Hematopoietic multipotent progenitor cell treated with erythropoietin and hydrocortisone succinate and interleukin-3 and kit ligand, for 8 days (in vitro differentiated cells): ENCODE measurements at regions not wholly inside any gene's neighbourhood (a gene's known extent, or its start where the extent isn't known, plus 50 kb on each side); places are given as distances from the start of the nearest gene placed in this dataset.
"Not testable (repeated sequence)": the region's sequence is repeated elsewhere in the genome, so short reads cannot be mapped to it uniquely, and the experiment has no call there.

Experiments
- DNase-seq: peaks from one replicate; pipeline ENCODE4 v3.0.0-alpha.2; 2015

- DNase-seq, result no peak
Observed at GRCh38 chr5:27821681-27822080, 783.3 kb upstream of the CDH9 start.

GRCh38 chr5:27818888-27819287, 780.5 kb upstream of the CDH9 start:
- no peak for DNase-seq

DNA sequence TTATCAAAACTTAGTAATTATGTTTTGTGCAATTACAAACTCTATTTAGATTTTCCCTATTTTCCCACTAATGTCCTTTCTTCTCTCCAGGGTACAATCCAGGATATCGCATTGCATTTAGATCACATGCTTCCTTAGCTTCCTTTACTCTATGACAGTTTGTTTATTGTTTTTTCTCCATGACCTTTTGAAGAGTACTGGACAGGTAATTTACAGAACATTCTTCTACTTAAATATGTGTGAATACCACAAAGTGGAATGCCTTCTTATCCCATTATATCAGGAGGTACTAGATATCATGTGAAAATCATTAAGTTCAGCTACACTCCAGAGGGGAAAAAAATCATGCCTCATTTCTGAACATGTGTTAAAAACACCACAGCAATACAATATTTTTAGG, 776.6 kb upstream of the CDH9 start:
- DNase-seq, result no peak

- no peak for DNase-seq
Observed at GRCh38 chr5:27814286-27814685, 775.9 kb upstream of the CDH9 start.

DNA sequence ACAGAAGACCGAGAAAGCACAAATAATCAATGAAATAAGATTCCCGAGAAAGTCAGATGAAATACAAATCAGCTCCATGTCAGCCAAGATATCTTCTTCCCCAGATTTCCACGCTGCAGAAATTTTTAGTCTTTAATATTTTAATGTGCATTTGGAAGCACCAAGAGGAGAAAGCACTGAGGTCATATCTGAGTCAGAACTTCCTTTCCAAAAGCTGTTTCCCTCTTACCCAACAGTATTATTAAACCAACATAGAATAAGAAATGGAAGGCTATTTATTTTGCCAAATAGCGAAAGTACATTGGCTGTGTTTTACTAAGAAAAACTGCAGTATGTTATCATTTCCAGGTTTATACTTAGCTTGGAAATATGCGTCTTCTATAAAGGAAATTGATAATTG, 772.1 kb upstream of the CDH9 start:
- DNase-seq, result no peak

DNA sequence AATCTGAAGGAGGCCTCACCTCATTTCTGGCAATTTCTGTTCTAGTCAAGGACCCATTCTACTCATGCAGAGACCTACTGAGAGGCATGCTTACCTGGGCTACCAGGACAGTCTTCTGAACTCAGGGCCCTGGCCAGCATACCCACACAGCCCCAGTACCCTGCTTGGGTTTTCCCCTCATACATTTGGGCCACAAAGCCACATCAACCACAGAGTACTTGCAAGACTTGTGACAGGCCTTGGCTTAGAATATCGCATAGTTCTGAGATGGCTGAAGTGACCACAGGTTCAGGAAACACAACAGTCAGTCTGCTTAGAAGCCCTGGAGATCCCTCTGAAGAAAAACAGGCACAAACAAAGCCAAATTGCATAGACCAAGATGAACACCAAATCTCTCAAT, 758.8 kb upstream of the CDH9 start:
- no peak for DNase-seq

DNA sequence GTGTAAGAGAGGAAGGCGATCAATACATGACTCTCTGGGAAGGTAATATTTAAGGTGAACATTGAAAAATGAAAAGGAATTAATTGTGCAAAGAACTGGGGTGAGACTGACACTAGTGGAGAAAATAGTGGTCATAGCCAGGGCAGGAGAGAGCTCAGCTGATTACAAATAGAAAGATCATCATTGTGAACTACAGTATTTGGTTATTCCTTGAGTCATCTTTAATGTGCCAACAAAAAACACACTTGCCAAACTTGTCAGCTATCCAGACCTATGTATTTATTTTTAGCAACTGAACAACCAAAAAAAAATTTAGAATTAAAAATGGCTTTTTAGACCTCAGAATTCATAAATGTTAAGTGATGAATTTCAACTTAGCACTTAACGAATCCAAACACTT, 749.8 kb upstream of the CDH9 start:
- no peak for DNase-seq

GRCh38 chr5:27784317-27784716, 745.9 kb upstream of the CDH9 start:
- DNase-seq, result no peak

- DNase-seq, result no peak
Observed at GRCh38 chr5:27778121-27778520, 739.7 kb upstream of the CDH9 start.

- no peak for DNase-seq
Observed at GRCh38 chr5:27773636-27774035, 735.2 kb upstream of the CDH9 start.

GRCh38 chr5:27773166-27773565, 734.8 kb upstream of the CDH9 start:
- DNase-seq, result no peak

DNA sequence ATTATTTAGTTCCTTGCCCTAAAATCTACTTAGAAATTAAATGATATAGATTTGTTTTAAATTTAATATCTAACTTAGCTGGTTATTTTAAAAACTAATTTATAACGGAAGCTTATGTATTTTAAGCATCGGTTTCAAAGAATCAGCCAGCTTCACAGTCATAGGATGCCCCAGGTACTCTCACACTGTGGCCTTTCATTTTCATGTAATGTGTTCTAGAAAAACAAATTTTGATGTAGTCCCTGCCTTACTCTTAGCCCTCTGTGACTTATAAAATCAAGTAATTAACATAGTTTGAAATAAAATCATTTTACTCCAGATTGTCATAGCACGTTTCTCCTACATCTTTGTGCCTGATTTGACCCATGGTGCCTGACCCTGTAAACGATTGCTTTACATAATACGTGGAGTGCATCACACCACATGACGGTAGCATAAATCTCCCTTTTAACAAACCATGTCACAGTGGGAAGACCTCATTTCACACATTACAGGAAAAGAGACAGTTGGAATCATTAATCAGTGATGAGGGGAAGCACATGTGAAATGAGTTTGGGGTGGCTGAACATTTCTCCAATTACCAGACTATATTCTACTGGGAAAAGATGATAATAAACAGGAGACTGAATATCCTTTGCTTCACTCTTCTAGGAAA, 731.5 kb upstream of the CDH9 start:
- DNase-seq, result no peak

DNA sequence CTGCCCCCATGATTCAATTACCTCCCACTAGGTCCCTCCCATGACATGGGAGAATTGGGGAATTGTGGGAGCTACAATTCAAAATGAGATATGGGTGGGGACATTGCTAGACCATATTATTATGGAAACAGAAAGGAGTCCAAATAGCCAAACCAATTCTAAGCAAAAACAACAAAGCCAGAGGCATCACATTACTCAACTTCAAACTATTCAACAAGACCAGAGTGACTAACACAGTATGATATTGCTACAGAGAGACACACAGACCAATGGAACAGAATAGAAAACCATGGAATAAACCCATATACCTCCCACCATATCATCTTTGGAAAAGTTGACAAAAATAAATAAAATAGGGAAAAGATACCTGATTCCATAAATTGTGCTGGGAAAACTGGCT, 710.5 kb upstream of the CDH9 start:
- no peak for DNase-seq

DNA sequence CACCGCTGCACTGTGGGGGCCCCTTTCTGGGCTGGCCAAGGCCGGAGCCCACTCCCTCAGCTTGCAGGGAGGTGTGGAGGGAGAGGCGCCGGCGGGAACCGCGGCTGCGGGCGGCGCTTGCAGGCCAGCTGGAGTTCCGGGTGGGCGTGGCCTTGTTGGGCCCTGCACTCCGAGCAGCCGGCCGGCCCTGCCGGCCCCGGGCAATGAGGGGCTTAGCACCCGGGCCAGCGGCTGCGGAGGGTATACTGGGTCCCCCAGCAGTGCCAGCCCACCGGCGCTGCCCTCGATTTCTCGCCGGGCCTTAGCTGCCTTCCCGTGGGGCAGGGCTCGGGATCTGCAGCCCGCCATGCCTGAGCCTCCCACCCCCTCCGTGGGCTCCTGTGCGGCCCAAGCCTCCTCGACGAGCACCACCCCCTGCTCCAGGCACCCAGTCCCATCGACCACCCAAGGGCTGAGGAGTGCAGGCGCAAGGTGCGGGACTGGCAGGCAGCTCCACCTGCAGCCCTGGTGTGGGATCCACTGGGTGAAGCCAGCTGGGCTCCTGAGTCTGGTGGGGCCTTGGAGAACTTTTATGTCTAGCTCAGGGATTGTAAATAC, 705.1 kb upstream of the CDH9 start:
- DNase-seq, result not testable (repeated sequence)

DNA sequence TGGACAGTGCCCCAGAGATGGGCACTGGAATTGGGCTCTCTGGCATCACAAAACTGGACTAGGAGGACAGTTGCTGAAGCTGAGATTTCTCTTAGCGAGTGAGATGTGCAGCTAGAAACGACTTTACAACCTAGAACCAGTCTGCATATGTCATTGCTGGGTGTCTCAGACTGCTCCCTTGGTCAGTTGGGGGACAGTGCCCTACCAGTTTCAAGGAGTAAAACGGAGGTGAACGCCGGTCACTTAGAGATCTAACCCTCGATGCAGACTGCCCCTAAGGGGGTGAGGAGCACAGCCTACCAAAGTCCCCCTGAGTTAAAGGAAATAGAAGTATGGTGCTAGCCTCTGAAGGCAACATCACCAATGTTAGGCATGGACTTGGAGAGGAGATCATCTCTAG, 704.4 kb upstream of the CDH9 start:
- no peak for DNase-seq

DNA sequence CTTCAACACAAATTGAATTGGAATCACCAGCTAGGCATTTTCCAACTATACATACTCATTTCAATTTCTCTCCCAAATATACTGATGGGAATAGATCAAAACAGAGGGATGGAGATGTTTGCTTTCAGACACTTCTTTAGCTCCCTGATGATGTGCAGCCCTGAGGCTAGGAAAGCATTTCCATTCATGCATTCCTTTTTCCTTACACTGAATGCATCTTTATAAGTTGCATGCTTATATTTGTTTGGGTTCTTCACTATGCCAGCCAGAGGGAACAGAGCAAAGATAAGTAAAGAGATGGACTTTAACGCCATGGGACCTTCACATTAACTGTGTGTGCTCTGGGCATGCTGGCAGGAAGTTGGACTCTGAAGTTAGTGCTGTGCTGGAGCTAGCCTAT, 696.5 kb upstream of the CDH9 start:
- DNase-seq, result no peak

DNA sequence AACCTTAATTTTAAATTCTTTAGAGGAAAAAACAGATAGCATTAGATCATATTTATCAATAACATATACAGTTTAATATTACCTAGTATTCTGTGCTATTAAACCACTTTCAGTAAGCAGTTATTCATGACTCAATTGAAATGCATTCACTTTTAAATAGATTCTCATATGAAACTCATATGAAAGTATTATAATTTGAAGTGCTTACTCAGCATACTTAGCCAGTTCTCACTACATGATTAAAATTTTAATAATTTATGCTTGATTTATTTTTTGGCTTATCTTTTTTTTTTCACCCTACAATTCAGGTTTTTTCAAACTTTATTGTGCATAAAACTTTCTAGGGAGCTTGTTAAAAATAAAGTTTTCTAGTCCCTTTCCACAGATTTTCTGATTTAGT, 694.9 kb upstream of the CDH9 start:
- no peak for DNase-seq

GRCh38 chr5:27727254-27727653, 688.9 kb upstream of the CDH9 start:
- DNase-seq, result no peak

GRCh38 chr5:27722337-27722736, 684.0 kb upstream of the CDH9 start:
- DNase-seq, result no peak

DNA sequence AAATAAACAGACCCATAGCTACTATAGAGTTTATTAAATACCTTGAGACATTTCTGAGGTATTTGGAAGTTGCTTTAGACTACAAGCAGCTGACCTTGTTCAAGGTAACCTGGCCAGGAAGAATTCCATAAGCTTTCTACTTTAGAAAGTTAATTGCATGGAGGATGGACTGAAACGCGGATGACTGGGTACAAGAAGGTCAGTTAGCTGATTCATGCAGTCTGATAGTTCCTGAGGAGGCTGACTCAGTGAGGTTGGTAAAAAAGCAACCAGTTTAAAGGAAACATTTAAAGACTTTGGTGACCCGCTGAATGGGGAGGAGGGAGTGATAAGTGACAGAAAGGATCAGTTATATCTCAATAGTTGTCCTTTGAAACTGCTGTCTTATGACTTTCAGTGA, 670.1 kb upstream of the CDH9 start:
- no peak for DNase-seq

DNA sequence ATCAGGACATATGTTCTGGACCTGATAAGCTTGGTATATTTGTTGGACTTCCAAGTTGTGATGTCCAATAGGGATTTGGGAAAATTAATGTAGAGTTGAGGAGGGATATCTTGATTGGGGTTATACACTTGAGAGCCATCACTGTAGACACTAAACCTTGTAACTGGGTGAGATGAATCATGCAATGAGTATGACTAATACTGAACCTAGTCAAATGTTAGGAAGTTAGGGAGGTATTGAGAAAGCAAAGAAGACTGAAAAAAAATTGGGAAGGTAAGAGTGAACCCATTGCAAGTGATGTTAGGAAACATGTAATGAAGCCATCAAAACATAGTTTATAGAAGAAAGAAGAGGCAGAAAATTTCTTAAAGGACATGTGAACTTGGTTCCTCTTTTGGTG, 668.4 kb upstream of the CDH9 start:
- no peak for DNase-seq

- no peak for DNase-seq
Observed at GRCh38 chr5:27705661-27706060, 667.3 kb upstream of the CDH9 start.

DNA sequence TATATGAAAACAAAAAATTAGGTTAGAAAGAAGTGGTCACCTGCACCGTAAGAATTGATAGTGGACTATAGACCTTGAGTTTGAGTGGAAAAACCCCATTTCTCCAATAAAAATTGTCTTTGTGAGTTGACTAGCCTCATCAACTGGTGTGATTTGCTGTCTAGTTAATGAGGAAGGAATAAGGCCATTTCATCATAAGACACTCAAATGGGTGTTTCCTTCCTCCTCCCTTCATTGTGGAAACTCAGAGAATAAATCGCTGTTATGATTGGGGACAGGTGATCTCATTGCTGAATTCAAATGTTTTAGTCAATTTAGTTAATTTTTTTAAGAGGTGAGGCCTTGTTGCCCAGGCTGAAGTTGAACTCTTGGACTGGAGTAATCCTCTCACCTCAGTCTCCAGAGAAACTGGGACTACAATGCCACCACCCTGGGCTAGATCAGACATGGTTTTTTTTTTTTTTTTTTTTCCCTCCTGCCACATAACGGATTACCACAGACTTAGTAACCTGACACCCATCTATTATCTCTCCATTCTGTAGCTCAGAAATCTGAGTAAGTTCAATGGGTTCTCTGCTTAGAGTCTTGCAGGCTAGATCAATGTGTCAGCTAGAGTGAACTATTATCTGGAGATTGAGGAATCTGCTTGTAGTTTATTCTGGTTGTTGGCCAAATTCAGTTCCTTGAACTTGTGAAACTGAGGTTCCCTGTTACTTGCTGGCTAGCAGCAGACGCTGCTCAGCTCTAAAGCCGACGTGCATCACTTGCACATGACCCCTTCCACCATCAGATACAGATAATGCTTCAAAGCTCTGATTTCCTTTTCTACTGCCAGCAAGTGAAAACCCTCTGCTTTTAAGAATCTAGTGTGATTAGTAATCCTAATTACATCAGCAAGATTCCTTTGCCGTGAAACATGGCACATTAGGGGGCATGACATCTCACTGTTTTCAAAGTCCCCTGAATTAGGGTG, 663.8 kb upstream of the CDH9 start:
- no peak for DNase-seq

- DNase-seq, result no peak
Observed at GRCh38 chr5:27700526-27700925, 662.1 kb upstream of the CDH9 start.
